Stomach (tissue), 8 donors: ENCODE measurements at regions not wholly inside any gene's neighbourhood (a gene's known extent, or its start where the extent isn't known, plus 50 kb on each side); places are given as distances from the start of the nearest gene placed in this dataset.

ENCODE experiments used
- DNase-seq, 2 donors: peaks; one replicate each; pipeline versions ENCODE4 v3.0.0 to v3.0.0-alpha.2; 2013 to 2019
- H3K27ac ChIP-seq, 5 donors: fragments of 200-600 bp in 4 of 5; sonication (generic) in 4 of 5; one replicate each; pipeline ENCODE4 v1.5.1; 2013 to 2019; ENCODE audit warnings: mild to moderate bottlenecking in 1 of 5, moderate library complexity in 1 of 5
- H3K27me3 ChIP-seq, 3 donors: fragments of 200-600 bp; sonication (generic); one replicate each; pipeline ENCODE4 v1.5.1; 2017 to 2019; ENCODE audit warnings: mixed run types in 1 of 3
- H3K36me3 ChIP-seq, 4 donors: fragments of 200-600 bp; sonication (generic); 1 replicate in 3 of 4; 2 replicates in 1 of 4; pipeline ENCODE4 v1.5.1; 2016 to 2019
- H3K4me1 ChIP-seq, 4 donors: fragments of 200-600 bp; sonication (generic); one replicate each; pipeline ENCODE4 v1.5.1; 2016 to 2019
- H3K4me3 ChIP-seq, 4 donors: fragments of 200-600 bp; sonication (generic) in 3 of 4; one replicate each; pipeline ENCODE4 v1.5.1; 2016 to 2019; ENCODE audit warnings: mild to moderate bottlenecking in 1 of 4
- H3K9me3 ChIP-seq, 4 donors: fragments of 200-600 bp; sonication (generic); one replicate each; pipeline ENCODE4 v1.5.1; 2016 to 2019
- CTCF ChIP-seq, 7 experiments: fragments of 450-650 bp in 4 of 7; fragments of 200-600 bp in 3 of 7; sonication (generic) in 3 of 7; IDR thresholded peaks; one replicate each; pipeline ENCODE4 v1.5.1; 2016 to 2019; ENCODE audit warnings: antibody characterized with exemption in 7 of 7, control low read depth in 2 of 7, mild to moderate bottlenecking in 1 of 7
- EP300 ChIP-seq: sonication (generic); formaldehyde crosslinking; IDR thresholded peaks from one replicate; pipeline ENCODE4 v1.6.1; 2017; ENCODE audit warnings: antibody characterized with exemption
- POLR2A ChIP-seq, 4 donors: fragments of 450-650 bp; IDR thresholded peaks; one replicate each; pipeline ENCODE4 v1.6.1; 2016; ENCODE audit warnings: antibody characterized with exemption in 4 of 4, control low read depth in 2 of 4, mild to moderate bottlenecking in 1 of 4, moderate library complexity in 1 of 4
- POLR2AphosphoS5 ChIP-seq, 3 donors: sonication (generic); formaldehyde crosslinking; IDR thresholded peaks; one replicate each; pipeline ENCODE4 v1.6.1; 2016; ENCODE audit warnings: antibody characterized with exemption in 3 of 3
- WGBS, 5 donors: extraction: QIAGEN DNeasy Blood & Tissue Kit in 3 of 5; methylation state at CpG; one replicate each; pipeline versions ENCODE4 v1.1.5 to v1.1.7; 2013 to 2018; 5-methylcytosine and 5-hydroxymethylcytosine counted together
- intact Hi-C: fragments of 100-400 bp; cut with DNase I; formaldehyde crosslinking; loops from one replicate; pipeline ENCODE4 v1.15.1; 2023; ENCODE audit warnings: low total_unique reads
- donor health status: healthy with polysubstance abuse.
- donor health status: Bipolar disorder and iron deficiency.
- donor health status: healthy.

- WGBS, 5 donors: 61 to 73% (median 66%) methylated on average over 4 of the region's 4 CpGs
- no peak overlapping the region for H3K27ac ChIP-seq
- no peak for TF ChIP-seq EP300
- TF ChIP-seq CTCF (IDR thresholded peaks at IDR 0.05): no peak
- TF ChIP-seq POLR2AphosphoS5 (IDR thresholded peaks at IDR 0.05): no peak
- TF ChIP-seq POLR2A (IDR thresholded peaks at IDR 0.05): no peak
These were observed 62.6 kb upstream of the RBFOX1 start for GRCh38 chr16:7270006-7270405.

GRCh38 chr16:7268182-7268581 is 64.5 kb upstream of the RBFOX1 start:
- intact Hi-C loops: no loop called here
- no peaks in the 10 kb centered on the region for H3K4me1 ChIP-seq
- H3K36me3 ChIP-seq: no peaks in the 10 kb centered on the region
- no peaks in the 10 kb centered on the region for H3K9me3 ChIP-seq
- H3K27me3 ChIP-seq: peaks cover 0 to 5% (median 0%) of the 10 kb centered on the region in 3 donors
- TF ChIP-seq CTCF (IDR thresholded peaks at IDR 0.05): peak in 4 of 7 experiments; percentile 26 to 48 (median 36)
- TF ChIP-seq POLR2A (IDR thresholded peaks at IDR 0.05): no peak
- no peak for TF ChIP-seq EP300
- no peak for TF ChIP-seq POLR2AphosphoS5 (IDR thresholded peaks at IDR 0.05)
- H3K27ac ChIP-seq: no peak overlapping the region
- no peak overlapping the region for H3K4me3 ChIP-seq
- DNase-seq: peak in 1 of 2 donors; percentile 39
- WGBS, 5 donors: 12 to 30% (median 14%) methylated on average over 6 of the region's 6 CpGs

More at GRCh38 chr16:7270006-7270405, 62.6 kb upstream of the RBFOX1 start:
- DNase-seq: no peak
- H3K4me3 ChIP-seq: no peak overlapping the region
- H3K27me3 ChIP-seq: no peaks in the 10 kb centered on the region
- no peaks in the 10 kb centered on the region for H3K9me3 ChIP-seq
- H3K36me3 ChIP-seq: no peaks in the 10 kb centered on the region
- H3K4me1 ChIP-seq: no peaks in the 10 kb centered on the region
- intact Hi-C loops: no loop called here

GRCh38 chr16:7257016-7257415 is 75.6 kb upstream of the RBFOX1 start:
- intact Hi-C loops: no loop called here
- no peak for DNase-seq
- Histone ChIP-seq H3K9me3 (no peaks in the 10 kb centered on the region), H3K36me3 (no peaks in the 10 kb centered on the region), H3K27me3 (peaks cover 0 to 6% (median 0%) of the 10 kb centered on the region in 3 donors), H3K4me3 (no peak overlapping the region), H3K27ac (no peak overlapping the region), H3K4me1 (no peaks in the 10 kb centered on the region)
- 53 to 72% (median 61%) methylated on average over 11 of the region's 11 CpGs for WGBS, 5 donors
- TF ChIP-seq POLR2A (IDR thresholded peaks at IDR 0.05) (no peak), POLR2AphosphoS5 (IDR thresholded peaks at IDR 0.05) (no peak), CTCF (IDR thresholded peaks at IDR 0.05) (no peak), EP300 (no peak)

GRCh38 chr16:7246578-7246977 is 86.1 kb upstream of the RBFOX1 start:
- H3K36me3 ChIP-seq: no peaks in the 10 kb centered on the region
- no peaks in the 10 kb centered on the region for H3K4me1 ChIP-seq
- no peaks in the 10 kb centered on the region for H3K27me3 ChIP-seq
- TF ChIP-seq POLR2A (IDR thresholded peaks at IDR 0.05) (no peak), EP300 (no peak), CTCF (IDR thresholded peaks at IDR 0.05) (no peak), POLR2AphosphoS5 (IDR thresholded peaks at IDR 0.05) (no peak)
- intact Hi-C loops: no loop called here
- peak in 1 of 2 donors; percentile 50 for DNase-seq
- WGBS, 5 donors: 33 to 38% (median 34%) methylated on average over 6 of the region's 6 CpGs
- H3K4me3 ChIP-seq: no peak overlapping the region
- no peak overlapping the region for H3K27ac ChIP-seq
- no peaks in the 10 kb centered on the region for H3K9me3 ChIP-seq
